Common myeloid progenitor, CD34-positive (primary cell): ENCODE measurements at regions not wholly inside any gene's neighbourhood (a gene's known extent, or its start where the extent isn't known, plus 50 kb on each side); places are given as distances from the start of the nearest gene placed in this dataset.

Source experiments
- CTCF ChIA-PET: fragments of 350-600 bp; sonication (Branson Sonifier 250); formaldehyde crosslinking; loops from one replicate; lab custom pipeline; 2021; ENCODE audit warnings: antibody characterized with exemption; lab: Charles Lee
- POLR2A ChIA-PET: fragments of 350-600 bp; sonication (Branson Sonifier 250); formaldehyde crosslinking; loops from one replicate; lab custom pipeline; 2021; ENCODE audit warnings: antibody characterized with exemption; lab: Charles Lee
- DNase-seq, 3 donors: peaks; one replicate each; pipeline versions ENCODE4 v3.0.0 to v3.0.0-alpha.2; 2013
- H3K27ac ChIP-seq, 2 experiments: 1 replicate in 1 of 2; 2 replicates in 1 of 2; pipeline ENCODE4 v1.7.0; 2013; ENCODE audit warnings: inconsistent platforms in 2 of 2, low read length in 2 of 2, mild to moderate bottlenecking in 2 of 2, low read depth in 1 of 2, moderate library complexity in 1 of 2; ENCODE audit not compliant: severe bottlenecking in 2 of 2, insufficient read depth in 1 of 2, poor library complexity in 1 of 2
- H3K27me3 ChIP-seq, 5 experiments: replicated peaks in 2 of 5; 1 replicate in 3 of 5; 2 replicates in 2 of 5; pipeline versions ENCODE4 v1.6.1 to v1.7.0; 2013; ENCODE audit warnings: low read length in 4 of 5, mild to moderate bottlenecking in 2 of 5, moderate library complexity in 2 of 5, inconsistent platforms in 1 of 5; ENCODE audit not compliant: insufficient read depth in 5 of 5, control insufficient read depth in 4 of 5
- H3K36me3 ChIP-seq, 4 experiments: 1 replicate in 2 of 4; 2 replicates in 2 of 4; pipeline versions ENCODE4 v1.6.1 to v1.7.0; 2013; ENCODE audit warnings: low read length in 3 of 4, control low read depth in 1 of 4, mild to moderate bottlenecking in 1 of 4; ENCODE audit not compliant: control insufficient read depth in 4 of 4, insufficient read depth in 4 of 4
- H3K4me1 ChIP-seq, 4 experiments: 1 replicate in 3 of 4; 2 replicates in 1 of 4; pipeline versions ENCODE4 v1.6.1 to v1.7.1; 2013; ENCODE audit warnings: low read length in 3 of 4, mild to moderate bottlenecking in 3 of 4, control low read depth in 1 of 4, inconsistent platforms in 1 of 4, moderate library complexity in 1 of 4; ENCODE audit not compliant: control insufficient read depth in 4 of 4, insufficient read depth in 4 of 4; ENCODE audit errors: control extremely low read depth in 1 of 4
- H3K4me3 ChIP-seq, 7 experiments: 1 replicate in 4 of 7; 2 replicates in 3 of 7; pipeline versions ENCODE4 v1.5.1 to v1.7.0; 2013; ENCODE audit warnings: mild to moderate bottlenecking in 7 of 7, low read length in 6 of 7, moderate library complexity in 6 of 7, inconsistent platforms in 2 of 7, low read depth in 2 of 7, control low read depth in 1 of 7; ENCODE audit not compliant: insufficient read depth in 4 of 7, control insufficient read depth in 1 of 7; ENCODE audit errors: extremely low read depth in 1 of 7
- H3K9me3 ChIP-seq, 5 experiments: 1 replicate in 4 of 5; 2 replicates in 1 of 5; pipeline versions ENCODE4 v1.6.1 to v1.7.1; 2013; ENCODE audit warnings: low read length in 4 of 5, mild to moderate bottlenecking in 2 of 5, inconsistent platforms in 1 of 5, low read depth in 1 of 5, moderate library complexity in 1 of 5; ENCODE audit not compliant: control insufficient read depth in 4 of 5, insufficient read depth in 2 of 5; ENCODE audit errors: control extremely low read depth in 1 of 5
- WGBS: methylation state at CpG from one replicate; pipeline ENCODE4 v1.1.5; 2013; ENCODE audit not compliant: insufficient coverage; 5-methylcytosine and 5-hydroxymethylcytosine counted together

DNA sequence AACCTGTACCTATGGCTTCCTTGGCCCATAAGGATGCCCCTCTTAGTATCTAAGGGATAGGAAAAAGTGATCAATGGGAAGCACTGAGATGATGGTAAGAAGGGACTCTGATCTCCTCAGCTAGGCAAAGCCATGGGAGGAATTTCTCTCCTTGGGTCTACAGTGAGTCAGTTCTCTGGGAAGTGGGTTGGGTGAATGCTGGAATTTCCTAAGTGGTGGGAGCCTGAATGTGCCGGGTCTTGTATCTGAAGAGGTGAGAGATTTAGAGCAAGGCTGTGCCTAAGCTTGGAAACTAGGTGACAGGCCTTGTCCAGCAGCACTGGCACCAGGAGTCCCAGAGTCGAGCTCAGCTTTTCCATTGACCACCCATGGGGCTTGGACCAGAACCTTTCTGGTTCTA lies 96.3 kb upstream of the SLC2A1 start:
- H3K9me3 ChIP-seq: no peaks in the 10 kb centered on the region
- CTCF ChIA-PET: interaction anchor here (0.6 kb wide), 1 partner anchor 58 kb away, joined by 3 read pairs; no protein-coding TSS in a partner anchor
- H3K4me1 ChIP-seq: peaks cover 5 to 11% (median 6%) of the 10 kb centered on the region in 4 experiments
- no peak overlapping the region for H3K4me3 ChIP-seq
- no peaks in the 10 kb centered on the region for H3K27me3 ChIP-seq
- no peak overlapping the region for H3K27ac ChIP-seq
- DNase-seq: no peak
- POLR2A ChIA-PET: no interaction called here
- WGBS: 100% methylated on average over 2 of the region's 2 CpGs
- no peaks in the 10 kb centered on the region for H3K36me3 ChIP-seq

DNA sequence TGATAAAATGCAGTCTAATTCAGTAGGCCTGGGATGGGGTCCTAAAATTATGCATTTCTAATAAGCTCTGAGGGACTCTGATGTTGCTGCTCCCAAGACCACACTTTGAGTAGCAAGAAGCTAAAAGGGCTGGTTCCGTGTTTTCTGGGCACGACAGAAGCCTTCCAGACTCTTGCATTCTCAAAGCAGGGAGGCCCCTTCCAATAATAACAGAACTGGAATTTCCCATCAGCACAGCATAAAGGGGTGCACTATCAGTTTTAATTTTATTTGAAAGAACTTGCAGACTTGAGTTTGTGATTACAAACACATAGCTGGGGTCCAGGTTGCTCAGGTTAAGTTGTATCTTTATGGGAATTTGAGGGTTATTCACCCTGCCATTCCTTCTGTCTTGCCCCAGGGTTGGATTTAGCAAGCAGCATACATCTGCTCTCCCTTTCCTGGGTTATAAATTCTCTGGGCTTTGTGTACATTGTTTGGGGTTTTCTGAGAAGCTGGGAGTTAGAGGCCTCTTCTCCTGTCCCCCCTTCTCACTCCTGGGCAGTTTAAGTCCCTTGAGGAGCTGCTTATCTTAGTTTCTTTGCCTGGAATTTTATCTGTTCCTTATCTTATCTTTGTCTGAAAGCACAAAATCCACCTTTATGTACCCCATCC lies 94.2 kb upstream of the SLC2A1 start:
- Histone ChIP-seq H3K27me3 (no peaks in the 10 kb centered on the region), H3K4me1 (no peaks in the 10 kb centered on the region), H3K36me3 (no peaks in the 10 kb centered on the region), H3K9me3 (no peaks in the 10 kb centered on the region), H3K27ac (no peak overlapping the region), H3K4me3 (no peak overlapping the region)
- ChIA-PET CTCF (no interaction called here), POLR2A (no interaction called here)
- no peak for DNase-seq
- 100% methylated on average over 1 of the region's 2 CpGs for WGBS

DNA sequence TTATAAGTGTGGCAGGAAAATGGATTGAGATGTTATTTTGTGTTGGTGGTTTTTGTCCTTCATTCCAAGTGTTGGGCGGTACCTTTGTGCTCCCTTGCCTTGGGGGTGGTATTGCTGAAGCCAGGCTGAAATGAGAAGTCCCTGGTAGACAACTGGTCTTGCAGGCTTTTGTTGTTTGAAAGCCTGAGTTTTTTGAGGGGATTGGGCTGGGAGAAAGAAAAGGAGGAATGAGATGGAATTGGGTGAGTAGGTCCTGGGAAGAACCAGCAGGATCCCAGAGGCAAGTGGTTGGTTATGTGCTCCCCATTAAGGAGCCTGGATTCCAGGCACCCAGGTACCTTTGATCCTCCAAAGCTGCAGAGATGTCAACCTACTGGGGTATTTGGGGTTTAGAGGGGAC lies 93.7 kb upstream of the SLC2A1 start:
- ChIA-PET POLR2A (no interaction called here), CTCF (no interaction called here)
- Histone ChIP-seq H3K9me3 (no peaks in the 10 kb centered on the region), H3K4me3 (no peak overlapping the region), H3K27me3 (no peaks in the 10 kb centered on the region), H3K36me3 (no peaks in the 10 kb centered on the region), H3K27ac (no peak overlapping the region), H3K4me1 (no peaks in the 10 kb centered on the region)
- 100% methylated on average over 1 of the region's 1 CpG for WGBS
- no peak for DNase-seq

DNA sequence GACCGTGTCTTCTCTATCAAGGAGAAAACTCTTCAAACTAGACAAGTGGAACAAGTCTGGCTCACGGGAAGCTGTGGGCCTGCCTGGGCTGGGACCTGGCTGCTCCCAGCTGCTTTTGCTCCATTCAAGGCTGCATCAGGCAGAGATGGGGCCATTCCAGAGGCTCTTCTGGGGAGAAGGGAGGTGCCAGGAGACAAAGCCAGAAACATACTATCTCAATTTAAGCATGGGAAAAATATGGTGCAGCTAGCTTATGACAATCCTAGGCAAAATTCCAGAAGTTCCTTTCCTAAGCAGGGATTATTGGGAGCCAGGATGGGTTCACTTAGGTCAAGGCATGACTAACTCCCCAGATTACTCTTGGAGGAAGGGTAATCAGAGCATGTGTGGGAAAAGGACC lies 90.8 kb upstream of the SLC2A1 start:
- ChIA-PET POLR2A (no interaction called here), CTCF (interaction anchor here (1.2 kb wide), 1 partner anchor 9 kb away, joined by 3 read pairs; no protein-coding TSS in a partner anchor)
- no peak for DNase-seq
- WGBS: 82% methylated on average over 2 of the region's 2 CpGs
- H3K4me3 ChIP-seq: no peak overlapping the region
- H3K27me3 ChIP-seq: no peaks in the 10 kb centered on the region
- no peaks in the 10 kb centered on the region for H3K4me1 ChIP-seq
- no peaks in the 10 kb centered on the region for H3K9me3 ChIP-seq
- no peaks in the 10 kb centered on the region for H3K36me3 ChIP-seq
- no peak overlapping the region for H3K27ac ChIP-seq

DNA sequence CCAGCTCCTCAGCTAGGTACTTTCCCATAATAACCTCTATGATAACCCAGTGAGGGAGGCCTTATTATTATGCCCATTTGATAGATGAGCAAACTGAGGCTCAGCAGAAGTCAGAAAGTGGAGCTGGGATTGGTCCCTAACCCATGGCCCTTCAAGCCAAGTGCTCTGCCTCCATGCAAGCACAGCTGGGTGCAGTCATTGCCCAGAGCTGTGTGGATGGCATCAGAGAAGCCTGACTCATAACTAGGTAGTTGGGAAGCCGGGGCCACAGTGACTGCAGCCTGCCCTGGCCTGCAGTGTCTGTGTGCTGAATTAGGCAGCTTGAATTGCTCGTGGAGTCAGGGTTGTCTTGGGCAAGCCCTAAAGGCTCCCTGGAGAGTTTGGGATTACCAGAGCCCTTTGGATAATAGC lies 89.9 kb upstream of the SLC2A1 start:
- Histone ChIP-seq H3K4me1 (no peaks in the 10 kb centered on the region), H3K27me3 (no peaks in the 10 kb centered on the region), H3K4me3 (no peak overlapping the region), H3K36me3 (no peaks in the 10 kb centered on the region), H3K9me3 (no peaks in the 10 kb centered on the region), H3K27ac (no peak overlapping the region)
- POLR2A ChIA-PET: no interaction called here
- CTCF ChIA-PET: interaction anchor here (0.9 to 1.2 kb wide), 2 partner anchors 10 to 27 kb away, joined by 3 read pairs; no protein-coding TSS in a partner anchor
- 79% methylated on average over 2 of the region's 2 CpGs for WGBS
- no peak for DNase-seq

DNA sequence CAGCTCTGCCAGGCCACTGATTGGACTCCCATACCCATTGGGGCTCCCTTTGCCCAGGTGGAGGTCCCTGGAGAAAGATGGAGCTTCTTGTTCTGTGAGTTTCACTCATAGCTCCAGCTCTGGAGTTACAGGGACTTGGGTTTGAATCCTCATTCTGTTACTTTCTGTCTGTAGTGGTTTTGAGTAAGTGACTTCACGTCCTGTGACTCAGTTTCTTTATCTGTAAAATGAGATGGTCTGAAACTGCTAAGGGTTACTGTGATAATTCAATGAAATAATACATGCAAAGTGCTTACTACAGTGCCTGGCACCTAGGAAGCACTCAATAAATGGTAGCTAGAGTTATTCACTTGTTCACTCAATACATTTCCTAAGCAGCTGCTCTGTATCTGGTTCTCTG lies 88.5 kb upstream of the SLC2A1 start:
- no peak overlapping the region for H3K27ac ChIP-seq
- no peaks in the 10 kb centered on the region for H3K27me3 ChIP-seq
- WGBS: no CpG with 5 or more reads among the region's 1 CpG
- POLR2A ChIA-PET: no interaction called here
- H3K4me1 ChIP-seq: no peaks in the 10 kb centered on the region
- no peak overlapping the region for H3K4me3 ChIP-seq
- DNase-seq: no peak
- H3K9me3 ChIP-seq: no peaks in the 10 kb centered on the region
- H3K36me3 ChIP-seq: no peaks in the 10 kb centered on the region
- CTCF ChIA-PET: no interaction called here

DNA sequence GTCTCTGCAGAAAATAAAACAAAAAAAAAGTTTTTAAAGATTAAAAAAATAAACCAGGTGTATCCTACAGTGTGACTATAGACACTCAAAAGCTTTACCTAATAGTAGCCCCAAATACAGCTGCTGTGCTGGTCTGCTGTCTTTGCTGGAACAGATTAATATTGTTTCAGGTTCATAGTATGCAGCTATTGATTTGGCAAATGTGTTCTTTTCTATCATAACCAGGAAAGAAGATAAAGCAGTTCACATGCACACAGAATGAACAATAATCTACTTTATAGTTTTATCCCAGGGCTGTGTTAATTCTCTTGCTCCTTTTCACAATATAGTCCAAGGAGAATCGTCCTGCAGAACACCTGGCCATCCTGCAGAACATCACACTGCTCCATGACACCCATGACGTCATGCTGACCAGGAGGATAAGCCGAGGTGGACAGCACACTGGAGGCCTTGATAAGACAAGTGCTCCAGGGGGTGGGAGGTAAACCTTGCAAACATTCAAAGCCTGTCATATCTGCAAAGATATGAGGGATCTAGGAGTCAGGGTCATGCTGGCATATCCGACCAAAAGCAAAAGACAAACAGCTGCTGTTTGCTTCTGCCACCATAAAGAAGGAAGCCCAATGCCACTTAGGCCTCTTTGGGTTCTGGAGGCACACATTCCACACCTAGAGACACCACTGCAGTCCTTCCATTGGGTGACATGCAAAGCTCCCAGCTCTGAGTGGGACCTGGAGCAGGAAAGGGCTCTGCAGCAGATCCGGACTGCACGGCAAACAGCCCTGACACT lies 86.1 kb upstream of the SLC2A1 start:
- ChIA-PET CTCF (interaction anchor here (1.2 to 1.7 kb wide), 3 partner anchors 9 to 23 kb away, joined by 3 to 5 read pairs (median 3); no protein-coding TSS in a partner anchor), POLR2A (no interaction called here)
- Histone ChIP-seq H3K36me3 (no peaks in the 10 kb centered on the region), H3K27me3 (no peaks in the 10 kb centered on the region), H3K4me1 (no peaks in the 10 kb centered on the region), H3K9me3 (no peaks in the 10 kb centered on the region), H3K27ac (no peak overlapping the region), H3K4me3 (no peak overlapping the region)
- no peak for DNase-seq
- 100% methylated on average over 6 of the region's 6 CpGs for WGBS
